Gastrocnemius medialis (tissue), 4 donors: ENCODE measurements at regions not wholly inside any gene's neighbourhood (a gene's known extent, or its start where the extent isn't known, plus 50 kb on each side); places are given as distances from the start of the nearest gene placed in this dataset.

Source experiments
- ATAC-seq, 2 donors: fragments of 150-250 bp; one replicate each; pipeline ENCODE4 v1.9.1; 2016
- DNase-seq, 2 donors: peaks; one replicate each; pipeline ENCODE4 v3.0.0-alpha.2; 2019
- H3K27ac ChIP-seq, 4 donors: fragments of 200-600 bp; sonication (generic); 1 replicate in 1 of 4; 2 replicates in 3 of 4; pipeline ENCODE4 v1.5.1; 2016 to 2018; ENCODE audit warnings: mild to moderate bottlenecking in 2 of 4, moderate library complexity in 1 of 4
- H3K27me3 ChIP-seq, 3 donors: fragments of 200-600 bp; sonication (generic) in 2 of 3; 1 replicate in 1 of 3; 2 replicates in 2 of 3; pipeline versions ENCODE4 v1.5.1 to v1.6.0; 2016 to 2019; ENCODE audit warnings: mild to moderate bottlenecking in 1 of 3, moderate library complexity in 1 of 3
- H3K36me3 ChIP-seq, 2 donors: fragments of 200-600 bp; sonication (generic) in 1 of 2; one replicate each; pipeline ENCODE4 v1.5.1; 2017 to 2018
- H3K4me1 ChIP-seq, 2 donors: fragments of 200-600 bp; sonication (generic) in 1 of 2; one replicate each; pipeline ENCODE4 v1.5.1; 2016 to 2017; ENCODE audit warnings: mild to moderate bottlenecking in 2 of 2
- H3K4me3 ChIP-seq, 4 donors: fragments of 200-600 bp; sonication (generic) in 3 of 4; 1 replicate in 1 of 4; 2 replicates in 3 of 4; pipeline ENCODE4 v1.5.1; 2016 to 2019; ENCODE audit warnings: mild to moderate bottlenecking in 2 of 4
- H3K9me3 ChIP-seq, 3 donors: fragments of 200-600 bp; sonication (generic) in 2 of 3; 1 replicate in 1 of 3; 2 replicates in 2 of 3; pipeline ENCODE4 v1.5.1; 2016 to 2019
- POLR2A ChIP-seq, 2 donors: fragments of 450-650 bp; IDR thresholded peaks; one replicate each; pipeline ENCODE4 v1.6.1; 2017; ENCODE audit warnings: antibody characterized with exemption in 2 of 2, mild to moderate bottlenecking in 2 of 2, moderate library complexity in 2 of 2
- in situ Hi-C, 4 donors: fragments of 200-750 bp; cut with MboI; loops; one replicate each; pipeline versions ENCODE4 v1.15.0 to v1.8.0; 2017; ENCODE audit warnings: low sequenced_read_pairs in 4 of 4
- intact Hi-C: fragments of 100-400 bp; cut with DNase I; formaldehyde crosslinking; loops from one replicate; pipeline ENCODE4 v1.15.1; 2023; ENCODE audit warnings: low total_unique reads
- TF ChIP-seq, protein P1 (sequence below), 5 experiments: fragments of 450-650 bp in 3 of 5; fragments of 200-600 bp in 2 of 5; sonication (generic) in 2 of 5; IDR thresholded peaks in 4 of 5; conservative IDR thresholded peaks in 1 of 5; 1 replicate in 4 of 5; 2 replicates in 1 of 5; pipeline ENCODE4 v1.5.1; 2016 to 2019; ENCODE audit warnings: antibody characterized with exemption in 5 of 5, mild to moderate bottlenecking in 3 of 5, moderate library complexity in 3 of 5

GRCh38 chr1:234994436-234995295, 134.0 kb downstream of the TOMM20 start:
- H3K4me1 ChIP-seq, result peaks cover 25 to 28% of the 10 kb centered on the region in 2 donors
- H3K27ac ChIP-seq, result peak overlapping the region; percentile 13 to 60 (median 53)
- TF ChIP-seq, protein P1, sequence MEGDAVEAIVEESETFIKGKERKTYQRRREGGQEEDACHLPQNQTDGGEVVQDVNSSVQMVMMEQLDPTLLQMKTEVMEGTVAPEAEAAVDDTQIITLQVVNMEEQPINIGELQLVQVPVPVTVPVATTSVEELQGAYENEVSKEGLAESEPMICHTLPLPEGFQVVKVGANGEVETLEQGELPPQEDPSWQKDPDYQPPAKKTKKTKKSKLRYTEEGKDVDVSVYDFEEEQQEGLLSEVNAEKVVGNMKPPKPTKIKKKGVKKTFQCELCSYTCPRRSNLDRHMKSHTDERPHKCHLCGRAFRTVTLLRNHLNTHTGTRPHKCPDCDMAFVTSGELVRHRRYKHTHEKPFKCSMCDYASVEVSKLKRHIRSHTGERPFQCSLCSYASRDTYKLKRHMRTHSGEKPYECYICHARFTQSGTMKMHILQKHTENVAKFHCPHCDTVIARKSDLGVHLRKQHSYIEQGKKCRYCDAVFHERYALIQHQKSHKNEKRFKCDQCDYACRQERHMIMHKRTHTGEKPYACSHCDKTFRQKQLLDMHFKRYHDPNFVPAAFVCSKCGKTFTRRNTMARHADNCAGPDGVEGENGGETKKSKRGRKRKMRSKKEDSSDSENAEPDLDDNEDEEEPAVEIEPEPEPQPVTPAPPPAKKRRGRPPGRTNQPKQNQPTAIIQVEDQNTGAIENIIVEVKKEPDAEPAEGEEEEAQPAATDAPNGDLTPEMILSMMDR (IDR thresholded peaks at IDR 0.05 in 4 of 5, conservative IDR thresholded peaks at IDR 0.05 in 1 of 5), result no peak
- no peak for TF ChIP-seq POLR2A (IDR thresholded peaks at IDR 0.05)
- no peak overlapping the region for H3K4me3 ChIP-seq
- intact Hi-C loops (loop anchor here (5.0 kb wide), 2 partner anchors 82 to 272 kb away; no protein-coding TSS in a partner anchor), in situ Hi-C loops (loop anchor here in 3 of 4 donors (5.0 to 25.0 kb wide), 6 partner anchors 73 to 400 kb away; partner anchors contain the start of gene IRF2BP2 (in 1 of the 3))
- H3K27me3 ChIP-seq, result no peaks in the 10 kb centered on the region
- no peaks in the 10 kb centered on the region for H3K36me3 ChIP-seq
- DNase-seq (no peak), ATAC-seq (no peak)
- H3K9me3 ChIP-seq, result no peaks in the 10 kb centered on the region

DNA sequence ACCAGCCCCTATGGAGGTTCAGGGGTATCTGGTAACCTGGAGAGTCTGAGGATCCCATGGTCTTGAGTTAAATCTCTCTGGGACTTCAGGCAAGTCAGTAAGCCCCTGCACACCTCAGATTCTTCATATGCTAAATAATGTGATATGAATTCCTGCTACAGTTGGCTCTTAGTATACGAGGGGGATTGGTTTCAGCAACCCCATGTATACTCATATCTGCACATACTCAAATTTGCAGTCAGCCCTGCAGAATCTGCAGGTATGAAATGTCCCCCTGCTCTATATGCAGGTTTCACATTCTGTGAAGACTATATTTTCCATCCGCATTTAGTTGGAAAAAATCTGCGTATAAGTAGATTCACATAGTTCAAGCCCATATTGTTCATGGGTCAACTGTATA, 136.6 kb downstream of the TOMM20 start:
- DNase-seq, result no peak
- intact Hi-C loops (no loop called here), in situ Hi-C loops (loop anchor here in 3 of 4 donors (5.0 to 25.0 kb wide), 5 partner anchors 75 to 397 kb away; partner anchors contain the start of gene IRF2BP2 (in 1 of the 3))
- no peak for ATAC-seq
- Histone ChIP-seq H3K27ac (no peak overlapping the region), H3K36me3 (no peaks in the 10 kb centered on the region), H3K27me3 (no peaks in the 10 kb centered on the region), H3K9me3 (no peaks in the 10 kb centered on the region), H3K4me3 (no peak overlapping the region), H3K4me1 (peaks cover 24 to 27% of the 10 kb centered on the region in 2 donors)
- no peak for TF ChIP-seq POLR2A (IDR thresholded peaks at IDR 0.05)
- TF ChIP-seq, protein P1 (IDR thresholded peaks at IDR 0.05 in 4 of 5, conservative IDR thresholded peaks at IDR 0.05 in 1 of 5), result no peak

- in situ Hi-C loops, result loop anchor here in 3 of 4 donors (5.0 to 25.0 kb wide), 5 partner anchors 76 to 396 kb away; partner anchors contain the start of gene IRF2BP2 (in 1 of the 3)
- no peak for TF ChIP-seq POLR2A (IDR thresholded peaks at IDR 0.05)
- TF ChIP-seq, protein P1 (IDR thresholded peaks at IDR 0.05 in 4 of 5, conservative IDR thresholded peaks at IDR 0.05 in 1 of 5), result no peak
- Histone ChIP-seq H3K27ac (no peak overlapping the region), H3K4me3 (no peak overlapping the region), H3K36me3 (no peaks in the 10 kb centered on the region), H3K27me3 (no peaks in the 10 kb centered on the region), H3K4me1 (peaks cover 22 to 27% of the 10 kb centered on the region in 2 donors), H3K9me3 (no peaks in the 10 kb centered on the region)
- DNase-seq, result no peak
- no peak for ATAC-seq
- intact Hi-C loops, result no loop called here
Measured at GRCh38 chr1:234990874-234991801, 137.5 kb downstream of the TOMM20 start.

GRCh38 chr1:234990328-234990675, 138.3 kb downstream of the TOMM20 start:
- H3K36me3 ChIP-seq, result no peaks in the 10 kb centered on the region
- DNase-seq, result no peak
- TF ChIP-seq POLR2A (IDR thresholded peaks at IDR 0.05), result no peak
- ATAC-seq, result no peak
- H3K27ac ChIP-seq, result no peak overlapping the region
- peaks cover 21 to 32% of the 10 kb centered on the region in 2 donors for H3K4me1 ChIP-seq
- H3K9me3 ChIP-seq, result no peaks in the 10 kb centered on the region
- H3K27me3 ChIP-seq, result no peaks in the 10 kb centered on the region
- intact Hi-C loops (no loop called here), in situ Hi-C loops (loop anchor here in 3 of 4 donors (5.0 to 25.0 kb wide), 5 partner anchors 77 to 396 kb away; partner anchors contain the start of gene IRF2BP2 (in 1 of the 3))
- H3K4me3 ChIP-seq, result no peak overlapping the region
